Vagina (tissue), 2 donors: ENCODE measurements at regions not wholly inside any gene's neighbourhood (a gene's known extent, or its start where the extent isn't known, plus 50 kb on each side); places are given as distances from the start of the nearest gene placed in this dataset.

Experiments used
- POLR2A ChIP-seq, 2 donors: fragments of 450-650 bp; IDR thresholded peaks; one replicate each; pipeline ENCODE4 v1.6.1; 2017; ENCODE audit warnings: antibody characterized with exemption in 2 of 2, mild to moderate bottlenecking in 2 of 2, moderate library complexity in 2 of 2
- TF ChIP-seq, protein P1 (sequence below), 3 experiments: fragments of 450-650 bp in 2 of 3; fragments of 200-600 bp in 1 of 3; sonication (generic) in 1 of 3; IDR thresholded peaks; one replicate each; pipeline ENCODE4 v1.5.1; 2017 to 2019; ENCODE audit warnings: antibody characterized with exemption in 3 of 3, mild to moderate bottlenecking in 2 of 3, moderate library complexity in 2 of 3

DNA sequence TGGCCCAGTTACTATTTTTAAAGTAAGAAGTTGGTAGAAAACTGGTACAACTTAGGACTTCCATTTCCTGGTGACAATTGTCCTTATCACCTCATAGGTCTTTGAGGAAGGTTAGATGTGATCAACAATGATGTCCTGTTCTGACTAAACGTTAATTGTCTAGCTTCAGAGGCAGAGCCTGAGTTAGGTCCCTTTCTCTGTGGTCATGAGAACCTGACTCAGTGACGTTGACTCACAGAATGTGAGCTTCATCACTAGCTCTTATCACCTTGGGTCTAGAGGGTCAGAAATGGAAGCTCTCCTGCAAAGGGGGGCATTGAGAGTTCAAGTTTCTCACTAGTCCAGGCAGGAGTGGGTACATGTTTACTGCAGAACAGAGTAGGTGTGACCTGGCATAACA, 60.6 kb upstream of the ATP8B1 start:
- TF ChIP-seq, protein P1, sequence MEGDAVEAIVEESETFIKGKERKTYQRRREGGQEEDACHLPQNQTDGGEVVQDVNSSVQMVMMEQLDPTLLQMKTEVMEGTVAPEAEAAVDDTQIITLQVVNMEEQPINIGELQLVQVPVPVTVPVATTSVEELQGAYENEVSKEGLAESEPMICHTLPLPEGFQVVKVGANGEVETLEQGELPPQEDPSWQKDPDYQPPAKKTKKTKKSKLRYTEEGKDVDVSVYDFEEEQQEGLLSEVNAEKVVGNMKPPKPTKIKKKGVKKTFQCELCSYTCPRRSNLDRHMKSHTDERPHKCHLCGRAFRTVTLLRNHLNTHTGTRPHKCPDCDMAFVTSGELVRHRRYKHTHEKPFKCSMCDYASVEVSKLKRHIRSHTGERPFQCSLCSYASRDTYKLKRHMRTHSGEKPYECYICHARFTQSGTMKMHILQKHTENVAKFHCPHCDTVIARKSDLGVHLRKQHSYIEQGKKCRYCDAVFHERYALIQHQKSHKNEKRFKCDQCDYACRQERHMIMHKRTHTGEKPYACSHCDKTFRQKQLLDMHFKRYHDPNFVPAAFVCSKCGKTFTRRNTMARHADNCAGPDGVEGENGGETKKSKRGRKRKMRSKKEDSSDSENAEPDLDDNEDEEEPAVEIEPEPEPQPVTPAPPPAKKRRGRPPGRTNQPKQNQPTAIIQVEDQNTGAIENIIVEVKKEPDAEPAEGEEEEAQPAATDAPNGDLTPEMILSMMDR (IDR thresholded peaks at IDR 0.05): no peak
- no peak for TF ChIP-seq POLR2A (IDR thresholded peaks at IDR 0.05)
